ENCODE measurements at regions not wholly inside any gene's neighbourhood (a gene's known extent, or its start where the extent isn't known, plus 50 kb on each side); places are given as distances from the start of the nearest gene placed in this dataset.

DNA sequence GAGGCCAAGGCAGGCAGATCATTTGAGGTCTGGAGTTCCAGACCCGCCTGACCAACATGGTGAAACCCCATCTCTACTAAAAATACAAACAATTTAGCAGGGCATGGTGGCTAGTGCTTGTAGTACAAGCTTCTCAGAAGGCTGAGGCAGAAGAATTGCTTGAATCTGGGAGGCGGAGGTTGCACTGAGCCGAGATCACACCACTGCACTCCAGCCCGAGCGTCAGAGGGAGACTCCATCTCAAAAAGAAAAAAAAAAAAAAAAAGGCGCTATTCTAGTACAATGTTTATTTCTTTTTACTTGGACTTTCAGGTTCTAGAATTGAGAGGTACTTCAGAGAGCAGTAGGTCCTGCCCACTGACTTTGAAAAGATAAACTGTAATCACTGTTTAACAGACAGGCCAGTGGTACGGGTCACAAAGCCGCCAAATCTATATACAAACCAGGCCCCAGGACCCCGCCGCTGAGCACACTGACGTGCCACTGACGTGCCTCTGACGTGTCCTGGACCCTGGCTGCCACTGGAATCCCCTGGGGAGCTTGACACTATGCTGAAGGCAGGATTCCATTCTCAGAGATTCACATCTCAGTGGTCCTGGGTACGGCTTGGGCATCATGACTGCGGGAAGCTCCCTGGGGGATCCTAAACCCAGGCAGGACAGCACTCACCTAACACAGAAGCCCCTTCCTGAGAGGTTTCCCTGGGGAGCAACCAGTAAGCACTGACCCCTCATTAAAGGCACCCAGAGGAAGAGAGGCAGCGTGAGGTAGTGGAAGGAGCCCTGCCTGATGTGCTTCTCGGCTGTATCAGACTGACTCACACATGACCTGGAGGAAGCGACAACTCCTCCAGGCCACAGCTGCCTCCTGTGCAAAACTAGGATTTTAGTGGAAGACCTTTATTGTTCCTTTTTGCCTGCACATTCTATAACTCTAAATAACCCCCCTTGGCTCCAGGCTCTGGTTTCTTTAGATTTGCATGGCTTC is 197.8 kb upstream of the MEIS1 start:
- H3K56ac ChIP-seq (replicated peaks; ENCODE audit: insufficient read length, low read depth, low read length) = no peak overlapping the region
- no peak overlapping the region for H4K8ac ChIP-seq (ENCODE audit: extremely low read depth, insufficient read depth, low read length)
- no peaks in the 10 kb centered on the region for H3K79me2 ChIP-seq (ENCODE audit: control insufficient read depth in 1 of 2, insufficient read depth in 2 of 2, low read length in 2 of 2)
- H2BK5ac ChIP-seq (ENCODE audit: low read depth, low read length) = peak overlapping the region; percentile 57; the same call in 1 of the 2 replicates
- no peaks in the 10 kb centered on the region for H3K9me3 ChIP-seq (ENCODE audit: insufficient read depth in 2 of 2, low read depth in 1 of 2, low read length in 1 of 2)
- H3K9ac ChIP-seq (replicated peaks in 1 of 4; ENCODE audit: extremely low read depth in 1 of 4, low read depth in 3 of 4, low read length in 3 of 4) = no peak overlapping the region
- DNase-seq (ENCODE audit: low read depth in 1 of 2, low spot score in 2 of 2) = no peak
- no peak overlapping the region for H2BK120ac ChIP-seq (replicated peaks; ENCODE audit: low read depth, low read length)
- no peak overlapping the region for H3K4me2 ChIP-seq (ENCODE audit: insufficient read depth in 1 of 2, low read depth in 2 of 2, low read length in 2 of 2)
- H3K4me3 ChIP-seq (ENCODE audit: extremely low read depth in 1 of 4, insufficient read depth in 2 of 4, low read depth in 3 of 4, low read length in 4 of 4) = no peak overlapping the region
- H3K79me1 ChIP-seq (ENCODE audit: low read depth, low read length) = no peaks in the 10 kb centered on the region
- no peaks in the 10 kb centered on the region for H3K23me2 ChIP-seq (ENCODE audit: low read depth, low read length)
- WGBS, 2 experiments (ENCODE audit: extremely low coverage in 1 of 2, insufficient coverage in 1 of 2, insufficient read length in 1 of 2, insufficient replicate concordance in 2 of 2, low coverage in 1 of 2, low lambda C conversion rate in 2 of 2, missing lambda C conversion rate in 1 of 2) = 91% methylated on average over 14 of the region's 18 CpGs; no CpG with 5 or more reads in 1 of the 2 experiments
- no peaks in the 10 kb centered on the region for H3K36me3 ChIP-seq (ENCODE audit: control insufficient read depth in 2 of 4, insufficient read depth in 4 of 4, low read length in 3 of 4)
- peaks cover 0 to 8% (median 0%) of the 10 kb centered on the region in 4 experiments; a peak in 3 of 7 replicates for H3K4me1 ChIP-seq (replicated peaks in 1 of 4; ENCODE audit: control insufficient read depth in 3 of 4, insufficient read depth in 4 of 4, low read length in 3 of 4)
- H3K4ac ChIP-seq (replicated peaks; ENCODE audit: insufficient read length, low read depth, low read length) = peak overlapping the region; percentile 6
- no peaks in the 10 kb centered on the region; a peak in 1 of 7 replicates for H3K27me3 ChIP-seq (replicated peaks in 1 of 4; ENCODE audit: control insufficient read depth in 3 of 4, extremely low read depth in 1 of 4, insufficient read depth in 3 of 4, low read length in 3 of 4)
- peak overlapping the region; percentile 50; the same call in 1 of the 2 replicates for H2BK20ac ChIP-seq (ENCODE audit: low read length)
- POLR2A ChIA-PET (ENCODE audit: partially characterized antibody) = interaction anchor here (0.7 kb wide), 1 partner anchor 330 kb away, joined by 3 read pairs; no protein-coding TSS in a partner anchor
- H3K14ac ChIP-seq (ENCODE audit: insufficient read length) = no peak overlapping the region
- no peak overlapping the region for H3K23ac ChIP-seq (ENCODE audit: insufficient read length)
- no peak overlapping the region for H4K5ac ChIP-seq (ENCODE audit: insufficient read length, low read depth, low read length)
- CTCF ChIA-PET (ENCODE audit: partially characterized antibody) = interaction anchor here (0.8 to 0.9 kb wide), 2 partner anchors 9 to 318 kb away, joined by 3 read pairs; no protein-coding TSS in a partner anchor
- no peak overlapping the region; the same call in 1 of the 2 replicates for H2BK12ac ChIP-seq (ENCODE audit: low read depth, low read length)
- H2AFZ ChIP-seq (ENCODE audit: low read length) = no peak overlapping the region
- H4K20me1 ChIP-seq (replicated peaks in 1 of 2; ENCODE audit: control insufficient read depth in 1 of 2, insufficient read depth in 2 of 2, low read length in 2 of 2) = no peaks in the 10 kb centered on the region
- H2BK15ac ChIP-seq (ENCODE audit: low read length) = no peak overlapping the region
- H3K27ac ChIP-seq (ENCODE audit: low read depth, low read length) = no peak overlapping the region
- H3K18ac ChIP-seq (ENCODE audit: extremely low read depth, low read length) = peak overlapping the region; percentile 76; the same call in 1 of the 2 replicates
- no peak for FAIRE-seq
- H4K91ac ChIP-seq (replicated peaks; ENCODE audit: insufficient read length, low read length) = peak overlapping the region; percentile 15
- no peak overlapping the region; the same call in 1 of the 2 replicates for H2AK5ac ChIP-seq (ENCODE audit: low read depth, low read length)
- TF ChIP-seq, protein P1, sequence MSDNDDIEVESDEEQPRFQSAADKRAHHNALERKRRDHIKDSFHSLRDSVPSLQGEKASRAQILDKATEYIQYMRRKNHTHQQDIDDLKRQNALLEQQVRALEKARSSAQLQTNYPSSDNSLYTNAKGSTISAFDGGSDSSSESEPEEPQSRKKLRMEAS (IDR thresholded peaks at IDR 0.05) = no peak
- no peak for TF ChIP-seq SIRT6 (IDR thresholded peaks at IDR 0.05; ENCODE audit: low read length)
- TF ChIP-seq KDM1A (IDR thresholded peaks at IDR 0.05; ENCODE audit: borderline replicate concordance, low read length) = no peak
- no peak for TF ChIP-seq TCF12 (IDR thresholded peaks at IDR 0.05; ENCODE audit: low read depth, low read length)
- no peak for TF ChIP-seq HDAC6 (IDR thresholded peaks at IDR 0.05; ENCODE audit: low read depth, low read length)
- TF ChIP-seq CHD2 (IDR thresholded peaks at IDR 0.05; ENCODE audit: low read length) = no peak
- TF ChIP-seq SUZ12 (IDR thresholded peaks at IDR 0.05; ENCODE audit: low read length) = no peak
- no peak for TF ChIP-seq RAD21 (IDR thresholded peaks at IDR 0.05 in 1 of 2, conservative IDR thresholded peaks at IDR 0.05 in 1 of 2; ENCODE audit: low read depth in 2 of 2, low read length in 2 of 2)
- TF ChIP-seq POU5F1 (IDR thresholded peaks at IDR 0.05; ENCODE audit: low read depth, low read length) = no peak
- TF ChIP-seq SIN3A (conservative IDR thresholded peaks at IDR 0.05 in 1 of 2, IDR thresholded peaks at IDR 0.05 in 1 of 2; ENCODE audit: low read depth in 1 of 2, low read length in 2 of 2) = no peak
- no peak for TF ChIP-seq PHF8 (conservative IDR thresholded peaks at IDR 0.05; ENCODE audit: low read depth, low read length)
